HG03439 (cell line): ENCODE measurements at regions not wholly inside any gene's neighbourhood (a gene's known extent, or its start where the extent isn't known, plus 50 kb on each side); places are given as distances from the start of the nearest gene placed in this dataset.

ENCODE experiments used
- ATAC-seq: cut with Tn5 transposase; IDR thresholded peaks from one replicate; pipeline ENCODE4 v1.9.1; 2021; ENCODE audit warnings: mild to moderate bottlenecking, moderate library complexity; ENCODE audit not compliant: unreplicated experiment

- no peak for ATAC-seq
Measured at GRCh38 chr11:96595011-96595410, 205.2 kb downstream of the JRKL start.

GRCh38 chr11:96607864-96608558, 218.2 kb downstream of the JRKL start:
- no peak for ATAC-seq

GRCh38 chr11:96614101-96614500, 224.3 kb downstream of the JRKL start:
- ATAC-seq: no peak

DNA sequence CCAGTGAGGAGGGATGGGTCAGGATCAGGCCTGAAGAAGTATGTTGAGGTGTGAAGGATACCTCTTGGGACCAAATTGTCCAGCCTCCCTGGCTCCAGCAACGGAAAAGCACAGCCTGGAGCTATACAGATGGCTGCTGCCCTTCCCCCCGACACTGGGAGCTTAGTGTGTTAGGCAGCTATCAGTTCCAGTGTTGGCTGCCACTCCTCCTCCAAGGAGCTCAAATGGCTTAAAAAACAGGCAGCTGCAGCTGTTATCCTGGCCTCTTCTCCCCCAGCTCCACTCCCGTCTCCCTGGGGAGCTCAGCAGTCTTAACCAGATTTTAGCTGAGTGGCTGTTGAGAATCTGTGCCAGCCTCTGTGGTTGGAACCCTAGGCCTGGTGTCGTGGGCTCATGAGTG, 225.0 kb downstream of the JRKL start:
- ATAC-seq: no peak

DNA sequence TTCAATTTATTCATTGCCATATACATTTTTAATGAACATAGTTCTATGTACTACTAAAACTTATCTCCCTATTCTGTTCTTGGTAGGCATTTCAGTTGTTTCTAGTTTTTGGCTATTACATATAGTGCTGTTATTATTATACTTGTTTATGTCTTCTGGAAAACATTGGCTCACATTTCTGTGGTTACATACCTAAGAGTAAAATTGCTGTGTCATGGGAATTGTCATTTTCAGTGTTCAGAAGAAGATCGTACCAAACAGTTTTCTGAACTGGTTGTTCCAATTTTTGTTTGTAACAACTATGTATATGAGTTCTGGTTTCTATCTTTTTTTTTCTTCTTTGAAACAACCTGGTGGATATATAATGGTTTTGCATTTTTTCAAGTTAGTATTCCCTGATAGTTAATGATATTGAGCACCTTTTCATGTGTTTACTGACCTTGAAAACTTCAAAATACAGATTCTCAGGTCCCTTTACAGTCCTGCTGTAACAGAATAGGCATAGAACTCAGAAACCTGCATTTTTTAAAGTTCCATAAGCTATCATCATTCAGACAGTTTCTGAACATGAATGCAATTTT, 230.7 kb downstream of the JRKL start:
- ATAC-seq: no peak

- no peak for ATAC-seq
Measured at GRCh38 chr11:96621161-96621560, 231.3 kb downstream of the JRKL start.

DNA sequence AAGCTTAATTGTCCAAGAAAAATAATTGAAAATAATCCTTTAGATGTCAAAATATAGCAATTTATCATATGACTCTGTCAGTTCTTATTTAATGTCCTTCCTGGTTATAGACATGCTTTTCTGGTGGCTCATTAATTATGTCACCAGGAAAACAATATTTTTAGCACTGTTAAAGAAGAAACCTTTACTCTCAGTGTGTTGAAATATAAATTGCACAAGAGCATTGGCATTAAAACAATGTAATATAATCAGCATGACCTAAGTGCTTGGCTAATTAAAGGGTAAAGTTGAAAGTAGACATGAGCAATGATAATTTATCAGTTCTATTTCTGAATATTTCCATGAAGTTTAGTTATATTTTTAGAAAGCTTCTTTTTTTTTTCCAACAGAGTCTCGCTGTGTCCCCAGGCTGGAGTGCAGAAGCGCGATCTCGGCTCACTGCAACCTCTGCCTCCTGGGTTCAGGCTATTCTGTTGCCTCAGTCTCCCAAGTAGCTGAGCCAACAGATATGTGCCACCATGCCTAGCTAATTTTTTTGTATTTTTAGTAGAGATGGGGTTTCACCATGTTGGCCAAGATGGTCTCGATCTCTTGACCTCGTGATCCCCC, 232.3 kb downstream of the JRKL start:
- ATAC-seq: no peak

DNA sequence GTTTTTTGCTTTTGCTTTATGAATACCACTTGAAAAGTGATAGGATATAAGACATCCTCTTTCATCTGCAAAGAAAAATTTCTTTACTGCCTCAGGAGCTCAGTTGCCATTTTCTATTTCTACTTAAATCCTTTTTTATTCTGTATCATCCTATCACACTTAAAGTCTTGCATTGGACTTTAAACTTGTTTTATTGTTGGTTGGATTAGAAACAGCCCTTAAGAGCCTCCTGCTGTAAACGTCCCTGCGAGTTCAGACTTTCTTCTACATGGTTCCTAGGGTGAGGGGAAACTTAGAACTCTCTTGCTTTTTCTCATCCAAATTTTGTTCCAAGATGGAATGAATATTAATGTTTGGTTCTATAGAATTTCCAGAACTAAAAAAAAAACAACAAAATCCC, 234.3 kb downstream of the JRKL start:
- ATAC-seq: no peak

DNA sequence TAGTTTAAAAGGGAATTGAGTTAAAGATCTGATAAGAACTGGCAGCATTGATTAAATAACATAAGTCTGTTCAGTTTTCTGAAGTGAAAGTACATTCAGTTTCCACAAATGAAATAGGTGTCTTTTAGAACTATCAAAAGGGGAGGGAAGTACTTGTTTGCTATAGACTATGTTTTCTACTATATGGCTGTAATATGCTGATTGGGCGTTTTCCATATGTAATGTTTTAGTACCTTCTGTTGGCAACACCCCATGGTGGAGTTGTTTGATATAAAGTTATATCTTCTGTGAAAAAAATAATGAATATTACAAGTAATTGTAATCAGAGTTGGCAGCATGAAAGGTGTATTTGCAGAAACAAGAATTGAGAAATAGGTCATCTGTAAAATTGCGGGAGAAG, 237.6 kb downstream of the JRKL start:
- no peak for ATAC-seq

DNA sequence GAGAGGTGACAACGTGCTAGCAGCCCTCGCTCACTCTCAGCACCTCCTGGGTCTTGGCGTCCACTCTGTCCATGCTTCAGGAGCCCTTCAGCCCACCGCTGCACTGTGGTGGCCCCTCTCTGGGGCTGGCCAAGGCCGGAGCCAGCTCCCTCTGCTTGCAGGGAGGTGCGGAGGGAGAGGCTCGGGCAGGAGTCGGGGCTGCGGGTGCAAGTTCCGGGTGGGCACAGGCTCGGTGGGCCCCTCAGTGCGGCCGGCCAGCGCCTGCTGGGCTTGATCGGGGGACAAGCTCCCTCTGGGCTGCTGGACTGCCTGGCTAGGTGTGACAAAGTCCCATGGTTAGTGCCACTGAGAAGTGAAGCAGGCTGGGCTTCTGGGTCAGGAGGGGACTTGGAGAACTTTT, 245.8 kb downstream of the JRKL start:
- no peak for ATAC-seq

DNA sequence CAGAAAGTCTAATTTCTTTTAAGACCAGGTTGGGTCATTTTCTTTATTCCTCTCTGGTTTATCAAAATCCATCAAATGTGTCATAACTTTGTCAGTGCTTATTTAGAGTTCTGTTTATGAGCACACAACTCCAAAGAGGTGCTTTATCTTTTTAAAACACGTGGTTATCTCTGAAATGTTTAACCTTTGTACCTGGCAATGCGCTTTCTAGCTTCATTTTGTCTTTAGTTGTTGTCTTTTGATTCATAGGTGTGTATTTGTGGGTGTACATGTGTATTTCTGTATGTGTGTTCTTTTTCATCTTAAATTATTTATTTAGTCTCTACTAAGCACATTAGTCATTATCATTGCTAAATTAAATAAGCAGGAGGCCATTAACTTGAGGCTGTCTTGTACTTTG, 251.4 kb downstream of the JRKL start:
- ATAC-seq: no peak

GRCh38 chr11:96642583-96642982, 252.8 kb downstream of the JRKL start:
- ATAC-seq: no peak

- no peak for ATAC-seq
Measured at GRCh38 chr11:96643173-96643572, 253.4 kb downstream of the JRKL start.

GRCh38 chr11:96647621-96648020, 257.8 kb downstream of the JRKL start:
- ATAC-seq: no peak

DNA sequence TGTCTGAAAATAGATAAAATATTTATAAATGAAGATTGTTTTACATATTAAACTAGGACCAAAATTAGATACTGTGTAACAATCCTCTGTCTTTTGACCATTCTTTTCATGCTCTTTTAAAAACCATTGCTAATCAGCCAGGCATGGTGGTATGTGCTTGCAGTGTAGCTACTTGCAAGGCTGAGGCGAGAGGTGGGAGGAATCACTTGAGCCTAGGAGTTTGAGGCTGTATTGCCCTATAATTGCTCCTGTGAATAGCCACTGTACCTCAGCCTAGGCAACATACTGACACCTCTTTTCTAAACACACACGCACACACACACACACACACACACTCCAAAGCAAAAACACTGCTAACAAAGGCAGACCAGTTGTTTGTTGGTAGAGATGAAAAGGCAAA, 259.2 kb downstream of the JRKL start:
- no peak for ATAC-seq

DNA sequence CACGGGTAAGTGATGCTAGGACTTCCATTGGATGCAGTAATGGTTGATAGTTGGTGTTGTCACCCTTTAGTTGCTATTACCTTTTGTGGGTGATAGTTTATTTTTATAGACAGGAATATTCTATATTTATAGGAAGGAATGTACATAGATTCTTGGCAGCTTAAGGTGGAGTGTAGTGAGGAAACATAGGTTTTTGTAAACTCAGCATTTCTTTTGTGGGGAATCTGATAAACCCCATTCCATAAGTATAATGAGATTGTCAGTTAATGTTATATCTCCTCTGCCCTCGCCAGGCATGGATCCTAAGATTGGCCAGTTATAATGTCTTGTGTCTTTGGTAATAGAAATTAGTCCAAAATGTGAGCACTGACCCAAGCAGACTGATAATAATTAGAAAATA, 262.7 kb downstream of the JRKL start:
- no peak for ATAC-seq

GRCh38 chr11:96655474-96655873, 265.7 kb downstream of the JRKL start:
- no peak for ATAC-seq

GRCh38 chr11:96658436-96658835, 268.6 kb downstream of the JRKL start:
- ATAC-seq: no peak

GRCh38 chr11:96664110-96664509, 274.3 kb downstream of the JRKL start:
- no peak for ATAC-seq

DNA sequence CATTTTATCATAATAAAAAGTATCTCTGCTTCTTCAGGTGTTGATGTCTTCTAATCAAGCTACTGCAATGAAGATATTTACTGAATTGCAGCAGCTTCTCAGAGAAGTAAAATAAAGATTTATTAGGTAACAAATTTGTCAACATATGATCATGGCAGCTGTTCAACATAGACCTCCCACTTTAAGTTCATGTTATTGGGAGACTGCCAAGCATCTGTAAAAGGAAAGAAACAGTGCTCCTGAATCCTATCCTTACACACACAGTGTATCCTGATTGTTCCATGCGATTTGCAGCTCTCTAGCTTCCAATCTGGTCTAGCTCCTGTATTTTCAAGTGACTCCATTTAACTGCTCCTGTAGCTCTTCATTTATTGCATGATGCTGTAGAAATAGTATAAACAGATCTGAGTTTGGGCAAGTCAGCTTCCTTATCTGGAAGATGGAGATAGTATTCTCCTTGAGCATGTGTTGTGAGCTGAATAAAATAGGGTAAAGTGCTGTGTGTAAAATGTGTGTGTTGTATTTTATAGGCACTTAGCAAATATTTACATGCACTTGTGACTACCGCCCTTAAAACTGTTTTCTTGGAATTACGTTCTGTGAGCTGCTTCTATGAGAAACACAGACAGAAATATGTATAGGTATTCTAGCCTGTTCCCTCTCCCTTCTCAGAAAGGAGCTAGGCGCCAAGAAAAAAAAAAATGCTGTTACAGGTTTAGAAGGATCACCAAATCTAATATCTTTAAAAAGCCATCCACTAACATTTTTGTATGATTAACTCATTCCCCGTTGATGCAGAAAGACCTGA, 290.6 kb downstream of the JRKL start:
- no peak for ATAC-seq

DNA sequence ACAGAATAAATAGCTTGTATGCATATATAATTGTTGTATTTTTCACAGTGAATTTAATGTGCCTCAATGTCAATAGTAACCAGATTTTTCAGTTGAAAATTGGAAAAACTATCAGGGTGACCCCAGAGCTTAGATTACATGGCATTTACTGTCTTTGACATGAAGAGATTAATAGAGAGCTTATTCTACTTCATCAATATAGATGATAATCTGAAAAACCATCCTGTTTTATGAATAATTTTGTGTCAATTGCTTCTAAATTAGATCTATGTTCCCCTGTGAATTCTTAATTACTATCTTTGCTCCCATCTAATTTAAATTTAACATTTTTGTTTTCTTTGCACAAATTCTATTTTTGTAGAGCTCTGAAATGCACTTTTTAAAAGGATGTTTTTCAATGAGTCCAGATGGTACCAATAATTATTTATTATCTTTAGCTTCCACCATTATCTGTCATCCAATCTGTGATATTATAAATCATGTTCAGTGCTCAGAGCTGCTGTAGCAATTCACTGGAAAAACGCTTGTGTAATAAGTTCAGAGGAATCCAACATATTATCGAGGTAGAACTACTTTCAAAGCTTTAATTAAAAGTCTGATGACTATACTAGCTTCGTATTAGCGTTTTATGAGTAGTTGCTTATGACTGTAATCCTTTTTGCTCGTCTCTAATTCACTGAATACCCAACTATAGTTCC, 291.4 kb downstream of the JRKL start:
- ATAC-seq: no peak
